Endodermal cell (in vitro differentiated cells): ENCODE measurements at regions not wholly inside any gene's neighbourhood (a gene's known extent, or its start where the extent isn't known, plus 50 kb on each side); places are given as distances from the start of the nearest gene placed in this dataset.

Source experiments
- DNase-seq: peaks from one replicate; pipeline ENCODE4 v3.0.0-alpha.2; 2017
- H3K27ac ChIP-seq: 2 replicates; pipeline ENCODE4 v1.5.1; 2013; ENCODE audit warnings: mild to moderate bottlenecking, low read depth, low read length, moderate library complexity
- H3K27me3 ChIP-seq: 2 replicates; pipeline ENCODE4 v1.6.1; 2013; ENCODE audit warnings: mild to moderate bottlenecking, low read length, moderate library complexity; ENCODE audit not compliant: insufficient read depth, control insufficient read depth, poor library complexity, severe bottlenecking
- H3K36me3 ChIP-seq: 2 replicates; pipeline ENCODE4 v1.7.0; 2013; ENCODE audit warnings: mild to moderate bottlenecking, low read length, moderate library complexity; ENCODE audit not compliant: control insufficient read depth, insufficient read depth
- H3K4me1 ChIP-seq: one replicate; pipeline ENCODE4 v1.7.0; 2013; ENCODE audit warnings: low read length; ENCODE audit not compliant: control insufficient read depth, insufficient read depth
- H3K4me3 ChIP-seq: 2 replicates; pipeline ENCODE4 v1.5.1; 2013; ENCODE audit warnings: mild to moderate bottlenecking, low read length, moderate library complexity
- H3K9ac ChIP-seq: 2 replicates; pipeline ENCODE4 v1.6.1; 2013; ENCODE audit warnings: mild to moderate bottlenecking, low read length, moderate library complexity; ENCODE audit not compliant: poor library complexity, severe bottlenecking; ENCODE audit errors: extremely low read depth
- H3K9me3 ChIP-seq: 2 replicates; pipeline ENCODE4 v1.6.1; 2013; ENCODE audit warnings: mild to moderate bottlenecking, low read length, moderate library complexity; ENCODE audit not compliant: control insufficient read depth
- H3K27ac Mint-ChIP-seq: 2 replicates; pipeline ENCODE4 v1.8.0; 2020; ENCODE audit warnings: mixed read lengths
- H3K27me3 Mint-ChIP-seq: 2 replicates; pipeline ENCODE4 v1.8.0; 2021; ENCODE audit warnings: mild to moderate bottlenecking, mixed read lengths; ENCODE audit not compliant: insufficient read depth
- H3K36me3 Mint-ChIP-seq: 2 replicates; pipeline ENCODE4 v1.8.0; 2020; ENCODE audit warnings: low read depth, mixed read lengths
- H3K4me1 Mint-ChIP-seq: 2 replicates; pipeline ENCODE4 v1.8.0; 2020; ENCODE audit warnings: mixed read lengths
- H3K4me3 Mint-ChIP-seq: 2 replicates; pipeline ENCODE4 v1.8.0; 2020; ENCODE audit warnings: mild to moderate bottlenecking, moderate library complexity, mixed read lengths
- H3K9me3 Mint-ChIP-seq: 2 replicates; pipeline ENCODE4 v1.8.0; 2020; ENCODE audit warnings: mild to moderate bottlenecking, mixed read lengths
- WGBS, 2 experiments: methylation state at CpG; one replicate each; pipeline versions ENCODE4 v1.1.5 to v1.1.7; 2013; ENCODE audit warnings: missing lambda C conversion rate in 2 of 2, mixed read lengths in 1 of 2; ENCODE audit not compliant: insufficient coverage in 1 of 2, insufficient read length in 1 of 2; 5-methylcytosine and 5-hydroxymethylcytosine counted together
- TF ChIP-seq, protein P1 (sequence below): fragments of 200-600 bp; sonication (generic); conservative IDR thresholded peaks from 2 replicates; pipeline ENCODE4 v1.5.0; 2021; ENCODE audit warnings: antibody characterized with exemption, mild to moderate bottlenecking

DNA sequence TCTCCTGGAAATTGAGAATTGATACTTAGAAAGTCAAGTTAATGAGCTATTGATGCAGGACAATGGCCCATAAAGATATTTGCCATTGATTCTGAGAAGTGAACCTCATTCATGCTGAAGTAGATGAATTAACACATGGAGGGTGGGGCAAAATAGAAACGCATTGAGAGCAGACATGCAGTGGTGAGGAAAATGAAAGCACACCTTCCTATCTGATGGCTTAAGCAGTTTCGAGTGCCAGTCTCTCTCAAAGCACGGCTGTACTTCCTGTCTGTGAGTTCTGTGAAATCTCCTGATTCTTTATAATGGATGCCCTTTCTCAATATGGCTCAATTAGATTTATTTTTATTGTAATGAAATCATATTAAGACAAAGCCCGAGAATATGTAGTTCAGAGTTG is 247.0 kb downstream of the TMX3 start:
- H3K4me1 ChIP-seq = no peaks in the 10 kb centered on the region
- H3K27me3 ChIP-seq = no peaks in the 10 kb centered on the region
- WGBS, 2 experiments = 69 to 92% methylated on average over 3 to 4 of the region's 4 CpGs
- TF ChIP-seq, protein P1, sequence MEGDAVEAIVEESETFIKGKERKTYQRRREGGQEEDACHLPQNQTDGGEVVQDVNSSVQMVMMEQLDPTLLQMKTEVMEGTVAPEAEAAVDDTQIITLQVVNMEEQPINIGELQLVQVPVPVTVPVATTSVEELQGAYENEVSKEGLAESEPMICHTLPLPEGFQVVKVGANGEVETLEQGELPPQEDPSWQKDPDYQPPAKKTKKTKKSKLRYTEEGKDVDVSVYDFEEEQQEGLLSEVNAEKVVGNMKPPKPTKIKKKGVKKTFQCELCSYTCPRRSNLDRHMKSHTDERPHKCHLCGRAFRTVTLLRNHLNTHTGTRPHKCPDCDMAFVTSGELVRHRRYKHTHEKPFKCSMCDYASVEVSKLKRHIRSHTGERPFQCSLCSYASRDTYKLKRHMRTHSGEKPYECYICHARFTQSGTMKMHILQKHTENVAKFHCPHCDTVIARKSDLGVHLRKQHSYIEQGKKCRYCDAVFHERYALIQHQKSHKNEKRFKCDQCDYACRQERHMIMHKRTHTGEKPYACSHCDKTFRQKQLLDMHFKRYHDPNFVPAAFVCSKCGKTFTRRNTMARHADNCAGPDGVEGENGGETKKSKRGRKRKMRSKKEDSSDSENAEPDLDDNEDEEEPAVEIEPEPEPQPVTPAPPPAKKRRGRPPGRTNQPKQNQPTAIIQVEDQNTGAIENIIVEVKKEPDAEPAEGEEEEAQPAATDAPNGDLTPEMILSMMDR = no peak
- H3K27me3 Mint-ChIP-seq = no peaks in the 10 kb centered on the region
- H3K36me3 ChIP-seq = no peaks in the 10 kb centered on the region
- H3K4me3 ChIP-seq = no peak overlapping the region
- no peak overlapping the region for H3K27ac Mint-ChIP-seq
- H3K9ac ChIP-seq = no peak overlapping the region
- H3K9me3 Mint-ChIP-seq = no peaks in the 10 kb centered on the region
- H3K4me3 Mint-ChIP-seq = no peak overlapping the region
- no peaks in the 10 kb centered on the region for H3K36me3 Mint-ChIP-seq
- H3K4me1 Mint-ChIP-seq = no peaks in the 10 kb centered on the region
- no peaks in the 10 kb centered on the region for H3K9me3 ChIP-seq
- no peak overlapping the region for H3K27ac ChIP-seq
- DNase-seq = no peak

DNA sequence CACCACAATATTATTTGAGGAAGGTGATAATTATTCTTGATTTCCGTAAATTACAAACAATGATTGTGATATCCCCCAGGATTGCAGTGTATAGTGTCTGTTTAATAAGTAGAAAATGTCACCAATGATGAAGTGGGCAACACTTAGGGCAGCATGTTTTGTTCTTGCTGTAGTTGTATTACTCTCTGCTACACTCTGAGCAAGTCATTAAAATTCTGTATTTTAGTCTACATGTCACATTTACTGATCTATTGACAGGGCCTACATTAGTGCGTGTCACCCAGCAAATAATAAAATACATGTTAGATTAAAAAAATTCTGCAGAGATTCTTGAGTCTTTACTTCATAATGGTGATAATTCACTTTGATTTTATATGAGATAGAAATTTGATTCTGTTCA is 247.6 kb downstream of the TMX3 start:
- Histone ChIP-seq H3K4me3 (no peak overlapping the region), H3K27ac (no peak overlapping the region), H3K9me3 (no peaks in the 10 kb centered on the region), H3K27me3 (no peaks in the 10 kb centered on the region), H3K4me1 (no peaks in the 10 kb centered on the region), H3K9ac (no peak overlapping the region), H3K36me3 (no peaks in the 10 kb centered on the region)
- H3K36me3 Mint-ChIP-seq = no peaks in the 10 kb centered on the region
- 85% methylated on average over 2 of the region's 2 CpGs; no CpG with 5 or more reads in 1 of the 2 experiments for WGBS, 2 experiments
- no peak for DNase-seq
- H3K4me1 Mint-ChIP-seq = no peaks in the 10 kb centered on the region
- no peaks in the 10 kb centered on the region for H3K9me3 Mint-ChIP-seq
- H3K27me3 Mint-ChIP-seq = no peaks in the 10 kb centered on the region
- TF ChIP-seq, protein P1 = no peak
- no peak overlapping the region for H3K27ac Mint-ChIP-seq
- no peak overlapping the region for H3K4me3 Mint-ChIP-seq

DNA sequence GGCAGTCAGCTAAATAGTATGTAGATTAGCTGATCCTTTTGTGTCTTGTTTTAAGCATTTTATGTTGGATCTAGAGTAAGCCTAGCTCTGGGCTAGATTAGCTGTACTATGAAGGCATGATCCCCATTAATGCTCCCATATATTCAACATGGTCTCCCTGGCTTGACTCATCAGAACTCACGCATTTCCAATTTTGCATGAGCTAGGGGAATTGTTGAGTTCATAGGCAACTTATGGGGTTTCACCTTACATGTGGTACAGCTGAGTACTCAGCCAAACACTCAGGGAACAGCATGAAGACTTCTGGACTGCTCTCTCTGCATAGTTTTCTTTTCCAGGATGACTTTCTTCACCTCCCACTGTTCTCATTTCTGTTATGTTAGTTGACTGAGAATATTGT is 248.2 kb downstream of the TMX3 start:
- H3K9me3 Mint-ChIP-seq = no peaks in the 10 kb centered on the region
- WGBS, 2 experiments = 100% methylated on average over 1 of the region's 1 CpG; no CpG with 5 or more reads in 1 of the 2 experiments
- no peak overlapping the region for H3K4me3 Mint-ChIP-seq
- H3K27ac ChIP-seq = no peak overlapping the region
- no peaks in the 10 kb centered on the region for H3K36me3 Mint-ChIP-seq
- H3K4me3 ChIP-seq = no peak overlapping the region
- no peak overlapping the region for H3K9ac ChIP-seq
- no peaks in the 10 kb centered on the region for H3K36me3 ChIP-seq
- no peak overlapping the region for H3K27ac Mint-ChIP-seq
- no peaks in the 10 kb centered on the region for H3K9me3 ChIP-seq
- TF ChIP-seq, protein P1 = no peak
- H3K27me3 Mint-ChIP-seq = no peaks in the 10 kb centered on the region
- peaks cover 2% of the 10 kb centered on the region for H3K4me1 Mint-ChIP-seq
- DNase-seq = no peak
- no peaks in the 10 kb centered on the region for H3K4me1 ChIP-seq
- H3K27me3 ChIP-seq = no peaks in the 10 kb centered on the region
